GM23338 (cell line): ENCODE measurements at regions not wholly inside any gene's neighbourhood (a gene's known extent, or its start where the extent isn't known, plus 50 kb on each side); places are given as distances from the start of the nearest gene placed in this dataset.

Experiments
- ATAC-seq: fragments of 200-7000 bp; cut with Tn5 transposase; 3 replicates; pipeline ENCODE4 v1.9.1; 2020
- DNase-seq: peaks from one replicate; pipeline ENCODE4 v3.0.0-alpha.2; 2015; ENCODE audit warnings: low spot score
- H2AFZ ChIP-seq: fragments of 200-600 bp; sonication (generic); 2 replicates; pipeline ENCODE4 v1.8.0; 2016; ENCODE audit warnings: antibody characterized with exemption, mild to moderate bottlenecking, moderate library complexity
- H3F3A ChIP-seq: fragments of 200-600 bp; sonication (generic); replicated peaks from 2 replicates; pipeline ENCODE4 v1.8.0; 2017; ENCODE audit warnings: antibody characterized with exemption, mixed run types, low read depth
- H3K27ac ChIP-seq: fragments of 200-600 bp; sonication (generic); 2 replicates; pipeline ENCODE4 v1.6.1; 2016; ENCODE audit warnings: low read depth
- H3K27me3 ChIP-seq: fragments of 200-600 bp; sonication (generic); 2 replicates; pipeline ENCODE4 v1.8.0; 2016; ENCODE audit warnings: mild to moderate bottlenecking, mixed run types, moderate library complexity; ENCODE audit not compliant: insufficient read depth
- H3K36me3 ChIP-seq: fragments of 200-600 bp; sonication (generic); 2 replicates; pipeline ENCODE4 v1.8.0; 2016; ENCODE audit warnings: mild to moderate bottlenecking; ENCODE audit not compliant: insufficient read depth
- H3K4me1 ChIP-seq: fragments of 200-600 bp; sonication (generic); 2 replicates; pipeline ENCODE4 v1.8.0; 2016; ENCODE audit warnings: mild to moderate bottlenecking, moderate library complexity; ENCODE audit not compliant: insufficient read depth
- H3K4me2 ChIP-seq: fragments of 200-600 bp; sonication (generic); 2 replicates; pipeline ENCODE4 v1.7.1; 2017; ENCODE audit warnings: mixed run types
- H3K4me3 ChIP-seq: fragments of 200-600 bp; sonication (generic); 2 replicates; pipeline ENCODE4 v1.6.1; 2016; ENCODE audit warnings: mixed run types
- H3K79me2 ChIP-seq: fragments of 200-600 bp; sonication (generic); replicated peaks from 2 replicates; pipeline ENCODE4 v1.8.0; 2017; ENCODE audit warnings: mild to moderate bottlenecking; ENCODE audit not compliant: insufficient read depth
- H3K9me2 ChIP-seq: fragments of 200-600 bp; sonication (generic); 2 replicates; pipeline ENCODE4 v1.8.0; 2017; ENCODE audit not compliant: insufficient read depth
- H4K20me1 ChIP-seq: fragments of 200-600 bp; sonication (generic); replicated peaks from 2 replicates; pipeline ENCODE4 v1.8.0; 2017; ENCODE audit warnings: mild to moderate bottlenecking; ENCODE audit not compliant: insufficient read depth
- H3K27ac Mint-ChIP-seq: 2 replicates; pipeline ENCODE4 v1.8.0; 2020; ENCODE audit warnings: inconsistent platforms, mild to moderate bottlenecking, moderate library complexity, mixed read lengths
- H3K27me3 Mint-ChIP-seq: 3 replicates; pipeline ENCODE4 v1.8.0; 2022; ENCODE audit warnings: low read depth, mild to moderate bottlenecking, moderate library complexity, mixed read lengths, inconsistent platforms; ENCODE audit not compliant: insufficient read depth, poor library complexity
- H3K36me3 Mint-ChIP-seq: 3 replicates; pipeline ENCODE4 v1.8.0; 2021; ENCODE audit warnings: low read depth, mild to moderate bottlenecking, inconsistent platforms, moderate library complexity, mixed read lengths
- H3K4me1 Mint-ChIP-seq: 3 replicates; pipeline ENCODE4 v1.8.0; 2020; ENCODE audit warnings: mild to moderate bottlenecking, inconsistent platforms, mixed read lengths
- H3K4me3 Mint-ChIP-seq: 3 replicates; pipeline ENCODE4 v1.8.0; 2021; ENCODE audit warnings: moderate library complexity, mild to moderate bottlenecking, inconsistent platforms, mixed read lengths
- H3K9me3 Mint-ChIP-seq: 3 replicates; pipeline ENCODE4 v1.8.0; 2020; ENCODE audit warnings: moderate library complexity, mild to moderate bottlenecking, inconsistent platforms, mixed read lengths
- EZH2 ChIP-seq: fragments of 200-600 bp; sonication (generic); IDR thresholded peaks from one replicate; pipeline ENCODE4 v1.8.0; 2017; ENCODE audit warnings: antibody characterized with exemption, mild to moderate bottlenecking, low read depth; ENCODE audit not compliant: unreplicated experiment
- EZH2phosphoT487 ChIP-seq: fragments of 200-600 bp; sonication (generic); IDR thresholded peaks from one replicate; pipeline ENCODE4 v1.8.1; 2018; ENCODE audit warnings: antibody characterized with exemption; ENCODE audit not compliant: unreplicated experiment
- NANOG ChIP-seq: IDR thresholded peaks from 2 replicates; pipeline ENCODE4 v1.6.1; 2016; ENCODE audit warnings: antibody characterized with exemption, borderline replicate concordance
- STAT1 ChIP-seq: IDR thresholded peaks from one replicate; pipeline ENCODE4 v1.6.1; 2016; ENCODE audit warnings: antibody characterized with exemption; ENCODE audit not compliant: unreplicated experiment
- ZNF331 ChIP-seq: fragments of 250-450 bp; sonication (Bioruptor Pico); IDR thresholded peaks from 2 replicates; pipeline ENCODE4 v1.5.0; 2020; ENCODE audit warnings: low read depth, mild to moderate bottlenecking, moderate library complexity
- TF ChIP-seq, protein P1 (sequence below): fragments of 250-450 bp; sonication (Bioruptor Pico); IDR thresholded peaks from 2 replicates; pipeline ENCODE4 v1.5.0; 2020; ENCODE audit warnings: mild to moderate bottlenecking, moderate library complexity

DNA sequence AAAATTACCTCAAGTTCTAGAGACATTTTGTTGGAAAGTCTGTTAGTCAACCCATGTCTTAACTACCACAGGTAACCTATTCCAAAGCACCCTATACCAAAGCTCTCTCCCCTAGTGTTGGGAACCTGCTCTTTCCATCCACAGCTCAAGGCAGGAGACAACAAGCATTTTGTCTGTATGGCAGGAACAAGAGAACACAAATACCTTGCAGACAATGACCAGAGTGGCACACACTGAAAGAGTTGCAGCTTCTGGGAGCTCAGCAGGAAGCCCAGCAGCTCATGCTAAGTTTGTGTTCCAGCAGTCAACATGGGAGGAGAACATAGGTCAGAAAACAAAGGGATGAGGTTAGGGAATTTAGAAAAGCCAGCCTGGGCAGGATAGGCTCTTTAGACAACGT is 300.8 kb downstream of the HHIPL2 start:
- Histone ChIP-seq H2AFZ (peak overlapping the region; percentile 25; the same call in 1 of the 2 replicates), H3K27ac (no peak overlapping the region)

More for the DNA sequence above, 300.8 kb downstream of the HHIPL2 start:
- H3K4me1 ChIP-seq: peaks cover 41% of the 10 kb centered on the region
- TF ChIP-seq STAT1 (no peak), EZH2 (no peak), EZH2phosphoT487 (no peak), NANOG (no peak), ZNF331 (CRISPR knock-in tag) (no peak)
- TF ChIP-seq, protein P1, sequence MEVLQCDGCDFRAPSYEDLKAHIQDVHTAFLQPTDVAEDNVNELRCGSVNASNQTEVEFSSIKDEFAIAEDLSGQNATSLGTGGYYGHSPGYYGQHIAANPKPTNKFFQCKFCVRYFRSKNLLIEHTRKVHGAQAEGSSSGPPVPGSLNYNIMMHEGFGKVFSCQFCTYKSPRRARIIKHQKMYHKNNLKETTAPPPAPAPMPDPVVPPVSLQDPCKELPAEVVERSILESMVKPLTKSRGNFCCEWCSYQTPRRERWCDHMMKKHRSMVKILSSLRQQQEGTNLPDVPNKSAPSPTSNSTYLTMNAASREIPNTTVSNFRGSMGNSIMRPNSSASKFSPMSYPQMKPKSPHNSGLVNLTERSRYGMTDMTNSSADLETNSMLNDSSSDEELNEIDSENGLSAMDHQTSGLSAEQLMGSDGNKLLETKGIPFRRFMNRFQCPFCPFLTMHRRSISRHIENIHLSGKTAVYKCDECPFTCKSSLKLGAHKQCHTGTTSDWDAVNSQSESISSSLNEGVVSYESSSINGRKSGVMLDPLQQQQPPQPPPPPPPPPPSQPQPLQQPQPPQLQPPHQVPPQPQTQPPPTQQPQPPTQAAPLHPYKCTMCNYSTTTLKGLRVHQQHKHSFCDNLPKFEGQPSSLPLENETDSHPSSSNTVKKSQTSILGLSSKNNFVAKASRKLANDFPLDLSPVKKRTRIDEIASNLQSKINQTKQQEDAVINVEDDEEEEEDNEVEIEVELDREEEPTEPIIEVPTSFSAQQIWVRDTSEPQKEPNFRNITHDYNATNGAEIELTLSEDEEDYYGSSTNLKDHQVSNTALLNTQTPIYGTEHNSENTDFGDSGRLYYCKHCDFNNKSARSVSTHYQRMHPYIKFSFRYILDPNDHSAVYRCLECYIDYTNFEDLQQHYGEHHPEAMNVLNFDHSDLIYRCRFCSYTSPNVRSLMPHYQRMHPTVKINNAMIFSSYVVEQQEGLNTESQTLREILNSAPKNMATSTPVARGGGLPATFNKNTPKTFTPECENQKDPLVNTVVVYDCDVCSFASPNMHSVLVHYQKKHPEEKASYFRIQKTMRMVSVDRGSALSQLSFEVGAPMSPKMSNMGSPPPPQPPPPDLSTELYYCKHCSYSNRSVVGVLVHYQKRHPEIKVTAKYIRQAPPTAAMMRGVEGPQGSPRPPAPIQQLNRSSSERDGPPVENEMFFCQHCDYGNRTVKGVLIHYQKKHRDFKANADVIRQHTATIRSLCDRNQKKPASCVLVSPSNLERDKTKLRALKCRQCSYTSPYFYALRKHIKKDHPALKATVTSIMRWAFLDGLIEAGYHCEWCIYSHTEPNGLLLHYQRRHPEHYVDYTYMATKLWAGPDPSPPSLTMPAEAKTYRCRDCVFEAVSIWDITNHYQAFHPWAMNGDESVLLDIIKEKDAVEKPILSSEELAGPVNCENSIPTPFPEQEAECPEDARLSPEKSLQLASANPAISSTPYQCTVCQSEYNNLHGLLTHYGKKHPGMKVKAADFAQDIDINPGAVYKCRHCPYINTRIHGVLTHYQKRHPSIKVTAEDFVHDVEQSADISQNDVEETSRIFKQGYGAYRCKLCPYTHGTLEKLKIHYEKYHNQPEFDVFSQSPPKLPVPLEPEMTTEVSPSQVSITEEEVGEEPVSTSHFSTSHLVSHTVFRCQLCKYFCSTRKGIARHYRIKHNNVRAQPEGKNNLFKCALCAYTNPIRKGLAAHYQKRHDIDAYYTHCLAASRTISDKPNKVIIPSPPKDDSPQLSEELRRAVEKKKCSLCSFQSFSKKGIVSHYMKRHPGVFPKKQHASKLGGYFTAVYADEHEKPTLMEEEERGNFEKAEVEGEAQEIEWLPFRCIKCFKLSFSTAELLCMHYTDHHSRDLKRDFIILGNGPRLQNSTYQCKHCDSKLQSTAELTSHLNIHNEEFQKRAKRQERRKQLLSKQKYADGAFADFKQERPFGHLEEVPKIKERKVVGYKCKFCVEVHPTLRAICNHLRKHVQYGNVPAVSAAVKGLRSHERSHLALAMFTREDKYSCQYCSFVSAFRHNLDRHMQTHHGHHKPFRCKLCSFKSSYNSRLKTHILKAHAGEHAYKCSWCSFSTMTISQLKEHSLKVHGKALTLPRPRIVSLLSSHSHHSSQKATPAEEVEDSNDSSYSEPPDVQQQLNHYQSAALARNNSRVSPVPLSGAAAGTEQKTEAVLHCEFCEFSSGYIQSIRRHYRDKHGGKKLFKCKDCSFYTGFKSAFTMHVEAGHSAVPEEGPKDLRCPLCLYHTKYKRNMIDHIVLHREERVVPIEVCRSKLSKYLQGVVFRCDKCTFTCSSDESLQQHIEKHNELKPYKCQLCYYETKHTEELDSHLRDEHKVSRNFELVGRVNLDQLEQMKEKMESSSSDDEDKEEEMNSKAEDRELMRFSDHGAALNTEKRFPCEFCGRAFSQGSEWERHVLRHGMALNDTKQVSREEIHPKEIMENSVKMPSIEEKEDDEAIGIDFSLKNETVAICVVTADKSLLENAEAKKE (CRISPR knock-in tag): peak; percentile 52; the same call in 1 of the 2 replicates
- no peaks in the 10 kb centered on the region for H3K9me3 Mint-ChIP-seq
- no peaks in the 10 kb centered on the region for H3K79me2 ChIP-seq
- ATAC-seq (peak; percentile 75), DNase-seq (peak; percentile 18)
- H3K36me3 Mint-ChIP-seq: no peaks in the 10 kb centered on the region
- no peaks in the 10 kb centered on the region for H3K27me3 ChIP-seq
- no peaks in the 10 kb centered on the region for H4K20me1 ChIP-seq
- H3K27me3 Mint-ChIP-seq: peaks cover 5% of the 10 kb centered on the region
- H3K4me2 ChIP-seq: no peak overlapping the region
- no peak overlapping the region for H3K4me3 Mint-ChIP-seq
- H3K27ac Mint-ChIP-seq: no peak overlapping the region
- peaks cover 41% of the 10 kb centered on the region for H3K4me1 Mint-ChIP-seq
- no peaks in the 10 kb centered on the region for H3K36me3 ChIP-seq
- no peaks in the 10 kb centered on the region for H3F3A ChIP-seq
- H3K9me2 ChIP-seq: no peaks in the 10 kb centered on the region
- H3K4me3 ChIP-seq: no peak overlapping the region
